ENCODE measurements at regions not wholly inside any gene's neighbourhood (a gene's known extent, or its start where the extent isn't known, plus 50 kb on each side); places are given as distances from the start of the nearest gene placed in this dataset.
A peak's percentile ranks its signal among the peaks of the same experiment; 100 is the strongest.

DNA sequence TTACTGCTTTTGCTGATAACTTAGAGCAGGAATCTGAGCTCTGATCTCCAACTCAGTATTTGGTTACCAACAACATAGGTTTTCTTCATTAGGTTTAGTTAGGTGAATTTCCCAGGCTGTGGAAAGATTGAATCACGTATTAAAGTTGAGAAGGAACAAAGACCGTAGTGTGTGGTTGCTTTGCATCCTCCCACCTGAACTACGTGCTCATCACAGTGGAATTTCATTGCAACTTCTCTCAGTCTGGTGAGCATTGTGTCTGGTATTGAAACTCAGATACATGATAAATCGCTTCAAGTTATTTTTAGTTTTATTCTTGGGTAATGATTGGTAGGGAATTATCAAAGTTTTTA is 139.4 kb upstream of the AKR1E2 start:
- no peaks in the 10 kb centered on the region for H3K36me3 ChIP-seq
- H3K4me3 ChIP-seq: no peak overlapping the region
- intact Hi-C loops (cut with micrococcal nuclease): no loop called here
- peaks cover 33% of the 10 kb centered on the region for H3K4me1 ChIP-seq
- no peak for DNase-seq
- TF ChIP-seq, protein P1, sequence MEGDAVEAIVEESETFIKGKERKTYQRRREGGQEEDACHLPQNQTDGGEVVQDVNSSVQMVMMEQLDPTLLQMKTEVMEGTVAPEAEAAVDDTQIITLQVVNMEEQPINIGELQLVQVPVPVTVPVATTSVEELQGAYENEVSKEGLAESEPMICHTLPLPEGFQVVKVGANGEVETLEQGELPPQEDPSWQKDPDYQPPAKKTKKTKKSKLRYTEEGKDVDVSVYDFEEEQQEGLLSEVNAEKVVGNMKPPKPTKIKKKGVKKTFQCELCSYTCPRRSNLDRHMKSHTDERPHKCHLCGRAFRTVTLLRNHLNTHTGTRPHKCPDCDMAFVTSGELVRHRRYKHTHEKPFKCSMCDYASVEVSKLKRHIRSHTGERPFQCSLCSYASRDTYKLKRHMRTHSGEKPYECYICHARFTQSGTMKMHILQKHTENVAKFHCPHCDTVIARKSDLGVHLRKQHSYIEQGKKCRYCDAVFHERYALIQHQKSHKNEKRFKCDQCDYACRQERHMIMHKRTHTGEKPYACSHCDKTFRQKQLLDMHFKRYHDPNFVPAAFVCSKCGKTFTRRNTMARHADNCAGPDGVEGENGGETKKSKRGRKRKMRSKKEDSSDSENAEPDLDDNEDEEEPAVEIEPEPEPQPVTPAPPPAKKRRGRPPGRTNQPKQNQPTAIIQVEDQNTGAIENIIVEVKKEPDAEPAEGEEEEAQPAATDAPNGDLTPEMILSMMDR (IDR thresholded peaks at IDR 0.05; ENCODE audit: borderline replicate concordance): no peak
- peak overlapping the region; percentile 54 for H3K27ac ChIP-seq (replicated peaks)
- H3K9me3 ChIP-seq (replicated peaks): no peaks in the 10 kb centered on the region
- H3K27me3 ChIP-seq (ENCODE audit: low read depth): no peaks in the 10 kb centered on the region

DNA sequence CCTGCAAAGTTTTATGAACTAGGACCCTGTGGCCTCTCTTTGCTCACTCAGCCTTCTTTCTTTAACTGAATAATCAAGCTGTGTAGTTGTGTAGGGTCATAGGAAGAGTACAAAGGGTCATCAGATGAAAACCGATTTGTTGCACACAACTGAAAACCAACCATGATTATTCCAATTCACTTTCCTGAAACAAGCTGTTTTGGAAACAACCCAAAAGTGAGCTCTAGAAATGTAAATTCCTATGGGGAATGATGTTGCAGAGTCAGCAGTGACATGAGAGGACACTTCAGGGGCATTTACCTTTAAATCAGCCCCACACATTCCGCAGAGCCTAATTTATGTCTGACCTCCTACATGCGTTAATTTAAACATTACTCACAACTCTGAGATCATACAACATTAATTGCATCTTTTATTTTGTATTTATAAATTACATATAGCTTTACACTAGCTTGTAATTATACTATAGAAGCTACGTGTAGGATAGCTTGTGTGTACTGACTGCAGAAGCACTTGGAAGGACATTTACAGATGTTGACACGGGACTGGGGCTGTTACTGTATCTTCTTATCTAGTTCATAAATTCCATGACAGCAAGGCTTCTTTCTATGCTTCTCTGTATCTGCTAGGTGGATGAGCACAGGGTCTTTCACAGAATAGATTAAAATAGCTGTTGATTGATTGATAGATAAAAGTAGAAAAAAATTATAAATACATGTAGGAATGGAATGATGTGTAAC is 139.9 kb upstream of the AKR1E2 start:
- no peak for DNase-seq
- intact Hi-C loops (cut with micrococcal nuclease): no loop called here
- H3K4me3 ChIP-seq: no peak overlapping the region

DNA sequence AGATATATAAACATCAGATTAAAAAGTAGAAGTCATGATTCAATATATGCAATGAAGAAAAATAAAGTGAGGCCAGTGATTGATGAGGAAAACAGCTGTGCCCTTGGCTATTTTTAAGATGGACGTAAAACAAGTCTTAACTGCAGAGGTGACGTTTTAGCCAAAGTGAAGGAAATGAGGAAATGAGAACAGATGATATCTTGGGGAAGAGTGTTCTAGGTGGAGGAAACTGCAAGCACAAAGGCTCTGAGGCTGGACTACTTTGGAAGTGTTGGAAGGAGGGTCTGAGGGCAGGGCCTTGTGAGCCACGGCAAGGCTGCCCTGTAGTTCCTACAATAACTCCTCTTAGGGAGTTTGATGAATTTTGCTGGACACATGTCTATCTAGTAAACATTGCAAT is 140.5 kb upstream of the AKR1E2 start:
- Histone ChIP-seq H3K27ac (replicated peaks) (peak overlapping the region; percentile 54), H3K4me1 (peaks cover 33% of the 10 kb centered on the region)
- intact Hi-C loops (cut with micrococcal nuclease): no loop called here

More for the DNA sequence above, 139.9 kb upstream of the AKR1E2 start:
- H3K27me3 ChIP-seq (ENCODE audit: low read depth): no peaks in the 10 kb centered on the region
- TF ChIP-seq, protein P1 (IDR thresholded peaks at IDR 0.05; ENCODE audit: borderline replicate concordance): no peak
- no peaks in the 10 kb centered on the region for H3K36me3 ChIP-seq
- peaks cover 33% of the 10 kb centered on the region for H3K4me1 ChIP-seq
- H3K27ac ChIP-seq (replicated peaks): peak overlapping the region; percentile 54
- no peaks in the 10 kb centered on the region for H3K9me3 ChIP-seq (replicated peaks)

GRCh38 chr10:4684434-4684833 is 141.6 kb upstream of the AKR1E2 start:
- Histone ChIP-seq H3K27ac (replicated peaks) (peak overlapping the region; percentile 54), H3K4me1 (peaks cover 33% of the 10 kb centered on the region), H3K36me3 (no peaks in the 10 kb centered on the region), H3K4me3 (no peak overlapping the region), H3K9me3 (replicated peaks) (no peaks in the 10 kb centered on the region), H3K27me3 (ENCODE audit: low read depth) (no peaks in the 10 kb centered on the region)
- intact Hi-C loops (cut with micrococcal nuclease): no loop called here
- no peak for DNase-seq
- TF ChIP-seq, protein P1 (IDR thresholded peaks at IDR 0.05; ENCODE audit: borderline replicate concordance): no peak

More for the DNA sequence above, 140.5 kb upstream of the AKR1E2 start:
- H3K27me3 ChIP-seq (ENCODE audit: low read depth): no peaks in the 10 kb centered on the region
- no peak for DNase-seq
- H3K36me3 ChIP-seq: no peaks in the 10 kb centered on the region
- H3K9me3 ChIP-seq (replicated peaks): no peaks in the 10 kb centered on the region
- TF ChIP-seq, protein P1 (IDR thresholded peaks at IDR 0.05; ENCODE audit: borderline replicate concordance): no peak
- H3K4me3 ChIP-seq: no peak overlapping the region

- TF ChIP-seq, protein P1 (IDR thresholded peaks at IDR 0.05; ENCODE audit: borderline replicate concordance): no peak
- intact Hi-C loops (cut with micrococcal nuclease): no loop called here
These were observed 142.2 kb upstream of the AKR1E2 start for GRCh38 chr10:4683838-4684237.

More at GRCh38 chr10:4683838-4684237, 142.2 kb upstream of the AKR1E2 start:
- Histone ChIP-seq H3K27ac (replicated peaks) (no peak overlapping the region), H3K4me1 (peaks cover 32% of the 10 kb centered on the region), H3K4me3 (no peak overlapping the region), H3K36me3 (no peaks in the 10 kb centered on the region), H3K27me3 (ENCODE audit: low read depth) (no peaks in the 10 kb centered on the region), H3K9me3 (replicated peaks) (no peaks in the 10 kb centered on the region)
- DNase-seq: no peak

Data from left ventricle myocardium inferior (tissue), 1 donor.